Small intestine (tissue), 7 donors: ENCODE measurements at regions not wholly inside any gene's neighbourhood (a gene's known extent, or its start where the extent isn't known, plus 50 kb on each side); places are given as distances from the start of the nearest gene placed in this dataset.
A peak's percentile ranks its signal among the peaks of the same experiment; 100 is the strongest.

Experiments
- DNase-seq, 2 donors: peaks; one replicate each; pipeline versions ENCODE4 v3.0.0 to v3.0.0-alpha.2; 2013
- FAIRE-seq: peaks from 2 replicates; lab custom pipeline; 2012; peaks lifted over from hg19 to GRCh38; lab: Jason Lieb, UNC
- H3K27ac ChIP-seq, 3 donors: one replicate each; pipeline ENCODE4 v1.5.1; 2013; ENCODE audit warnings: low read length in 2 of 3, mild to moderate bottlenecking in 2 of 3, control low read depth in 1 of 3, inconsistent platforms in 1 of 3, low read depth in 1 of 3, moderate library complexity in 1 of 3
- H3K27me3 ChIP-seq, 3 donors: one replicate each; pipeline ENCODE4 v1.6.1; 2013; ENCODE audit warnings: low read length in 3 of 3, inconsistent platforms in 1 of 3; ENCODE audit not compliant: control insufficient read depth in 3 of 3, insufficient read depth in 3 of 3
- H3K36me3 ChIP-seq, 3 donors: one replicate each; pipeline ENCODE4 v1.6.1; 2013; ENCODE audit warnings: low read length in 3 of 3, inconsistent platforms in 1 of 3, low read depth in 1 of 3, mild to moderate bottlenecking in 1 of 3, moderate library complexity in 1 of 3; ENCODE audit not compliant: control insufficient read depth in 3 of 3, insufficient read depth in 2 of 3
- H3K4me1 ChIP-seq, 3 donors: one replicate each; pipeline ENCODE4 v1.6.1; 2013; ENCODE audit warnings: low read length in 2 of 3, inconsistent platforms in 1 of 3, low read depth in 1 of 3, mild to moderate bottlenecking in 1 of 3, moderate library complexity in 1 of 3; ENCODE audit not compliant: control insufficient read depth in 3 of 3, insufficient read depth in 2 of 3
- H3K4me3 ChIP-seq, 3 donors: one replicate each; pipeline ENCODE4 v1.5.1; 2013; ENCODE audit warnings: low read length in 3 of 3, control low read depth in 1 of 3, inconsistent platforms in 1 of 3, low read depth in 1 of 3, mild to moderate bottlenecking in 1 of 3, moderate library complexity in 1 of 3
- H3K9me3 ChIP-seq, 2 donors: one replicate each; pipeline ENCODE4 v1.6.1; 2013; ENCODE audit warnings: low read depth in 1 of 2, low read length in 1 of 2; ENCODE audit not compliant: control insufficient read depth in 2 of 2, insufficient read depth in 1 of 2
- WGBS, 3 donors: extraction: QIAGEN DNeasy Blood & Tissue Kit; methylation state at CpG; one replicate each; pipeline ENCODE4 v1.1.7; 2013; 5-methylcytosine and 5-hydroxymethylcytosine counted together
- donor health status: healthy with polysubstance abuse.
- donor health status: control.
- donor health status: control.
- donor health status: Bipolar disorder and iron deficiency.
- donor health status: healthy.

- Histone ChIP-seq H3K27me3 (no peaks in the 10 kb centered on the region), H3K27ac (peak overlapping the region in 1 of 3 donors; percentile 23), H3K36me3 (no peaks in the 10 kb centered on the region), H3K4me1 (peaks cover 0 to 12% (median 0%) of the 10 kb centered on the region in 3 donors), H3K4me3 (no peak overlapping the region), H3K9me3 (no peaks in the 10 kb centered on the region)
- 14 to 23% (median 21%) methylated on average over 5 of the region's 5 CpGs for WGBS, 3 donors
- no peak for FAIRE-seq
- peak; percentile 28 to 30 for DNase-seq
These were observed 178.2 kb downstream of the NDFIP2 start for GRCh38 chr13:79659121-79659521.

- WGBS, 3 donors = 70 to 91% (median 78%) methylated on average over 3 of the region's 3 CpGs
- Histone ChIP-seq H3K9me3 (no peaks in the 10 kb centered on the region), H3K4me1 (peaks cover 0 to 12% (median 0%) of the 10 kb centered on the region in 3 donors), H3K4me3 (no peak overlapping the region), H3K27me3 (no peaks in the 10 kb centered on the region), H3K27ac (no peak overlapping the region), H3K36me3 (no peaks in the 10 kb centered on the region)
- FAIRE-seq (no peak), DNase-seq (no peak)
These were observed 177.5 kb downstream of the NDFIP2 start for GRCh38 chr13:79658333-79658975.

GRCh38 chr13:79655509-79655908 lies 174.6 kb downstream of the NDFIP2 start:
- Histone ChIP-seq H3K9me3 (no peaks in the 10 kb centered on the region), H3K4me3 (no peak overlapping the region), H3K4me1 (peaks cover 0 to 9% (median 0%) of the 10 kb centered on the region in 3 donors), H3K36me3 (no peaks in the 10 kb centered on the region), H3K27me3 (no peaks in the 10 kb centered on the region), H3K27ac (no peak overlapping the region)
- 90 to 98% (median 94%) methylated on average over 2 of the region's 2 CpGs for WGBS, 3 donors
- DNase-seq (no peak), FAIRE-seq (no peak)

- H3K36me3 ChIP-seq = no peaks in the 10 kb centered on the region
- FAIRE-seq (no peak), DNase-seq (no peak)
- H3K9me3 ChIP-seq = no peaks in the 10 kb centered on the region
- H3K4me1 ChIP-seq = peaks cover 0 to 9% (median 0%) of the 10 kb centered on the region in 3 donors
- H3K27me3 ChIP-seq = no peaks in the 10 kb centered on the region
- H3K4me3 ChIP-seq = no peak overlapping the region
- no peak overlapping the region for H3K27ac ChIP-seq
These were observed 173.6 kb downstream of the NDFIP2 start for GRCh38 chr13:79654520-79654919.

GRCh38 chr13:79650688-79651087 lies 169.7 kb downstream of the NDFIP2 start:
- Histone ChIP-seq H3K27ac (no peak overlapping the region), H3K27me3 (no peaks in the 10 kb centered on the region), H3K36me3 (no peaks in the 10 kb centered on the region), H3K4me1 (peaks cover 0 to 14% (median 0%) of the 10 kb centered on the region in 3 donors), H3K4me3 (no peak overlapping the region), H3K9me3 (no peaks in the 10 kb centered on the region)
- FAIRE-seq (no peak), DNase-seq (peak; percentile 27 to 45)
- 10 to 61% (median 43%) methylated on average over 4 of the region's 4 CpGs for WGBS, 3 donors

- Histone ChIP-seq H3K4me1 (peaks cover 0 to 14% (median 0%) of the 10 kb centered on the region in 3 donors), H3K4me3 (no peak overlapping the region), H3K27me3 (no peaks in the 10 kb centered on the region), H3K36me3 (no peaks in the 10 kb centered on the region), H3K27ac (no peak overlapping the region), H3K9me3 (no peaks in the 10 kb centered on the region)
- DNase-seq (no peak), FAIRE-seq (no peak)
- WGBS, 3 donors = 67 to 83% (median 81%) methylated on average over 1 of the region's 1 CpG
These were observed 167.2 kb downstream of the NDFIP2 start for GRCh38 chr13:79648191-79648590.

GRCh38 chr13:79647533-79647932 lies 166.6 kb downstream of the NDFIP2 start:
- H3K36me3 ChIP-seq = no peaks in the 10 kb centered on the region
- peak; percentile 34 to 71 for DNase-seq
- no peak for FAIRE-seq
- H3K9me3 ChIP-seq = no peaks in the 10 kb centered on the region
- H3K4me1 ChIP-seq = peaks cover 0 to 14% (median 0%) of the 10 kb centered on the region in 3 donors
- H3K27ac ChIP-seq = peak overlapping the region in 1 of 3 donors; percentile 24
- WGBS, 3 donors = 15 to 58% (median 38%) methylated on average over 2 of the region's 2 CpGs
- H3K4me3 ChIP-seq = no peak overlapping the region
- no peaks in the 10 kb centered on the region for H3K27me3 ChIP-seq

GRCh38 chr13:79646880-79647279 lies 165.9 kb downstream of the NDFIP2 start:
- Histone ChIP-seq H3K27ac (no peak overlapping the region), H3K4me3 (no peak overlapping the region), H3K27me3 (no peaks in the 10 kb centered on the region), H3K4me1 (peaks cover 0 to 14% (median 0%) of the 10 kb centered on the region in 3 donors), H3K9me3 (no peaks in the 10 kb centered on the region), H3K36me3 (no peaks in the 10 kb centered on the region)
- no peak for DNase-seq
- 55 to 68% (median 68%) methylated on average over 2 of the region's 2 CpGs for WGBS, 3 donors
- no peak for FAIRE-seq

GRCh38 chr13:79645569-79645968 lies 164.6 kb downstream of the NDFIP2 start:
- 67 to 76% (median 72%) methylated on average over 3 of the region's 3 CpGs for WGBS, 3 donors
- no peak for FAIRE-seq

More at GRCh38 chr13:79645569-79645968, 164.6 kb downstream of the NDFIP2 start:
- Histone ChIP-seq H3K36me3 (no peaks in the 10 kb centered on the region), H3K4me3 (no peak overlapping the region), H3K9me3 (no peaks in the 10 kb centered on the region), H3K27me3 (no peaks in the 10 kb centered on the region), H3K27ac (no peak overlapping the region), H3K4me1 (peaks cover 0 to 14% (median 0%) of the 10 kb centered on the region in 3 donors)
- no peak for DNase-seq
